GM18873 (cell line): ENCODE measurements at regions not wholly inside any gene's neighbourhood (a gene's known extent, or its start where the extent isn't known, plus 50 kb on each side); places are given as distances from the start of the nearest gene placed in this dataset.
"Not testable (repeated sequence)": the region's sequence is repeated elsewhere in the genome, so short reads cannot be mapped to it uniquely, and the experiment has no call there.

Source experiments
- ATAC-seq: cut with Tn5 transposase; IDR thresholded peaks from one replicate; pipeline ENCODE4 v1.9.1; 2021; ENCODE audit warnings: mild to moderate bottlenecking, moderate library complexity, moderate number of reproducible peaks; ENCODE audit not compliant: unreplicated experiment, low FRiP score

GRCh38 chr2:4024605-4025004 is 321.2 kb downstream of the DCDC2C start:
- no peak for ATAC-seq

GRCh38 chr2:4029081-4029480 is 325.7 kb downstream of the DCDC2C start:
- ATAC-seq = no peak

- no peak for ATAC-seq
Observed at GRCh38 chr2:4039896-4040295, 336.5 kb downstream of the DCDC2C start.

- ATAC-seq = no peak
Observed at GRCh38 chr2:4047961-4048891, 344.9 kb downstream of the DCDC2C start.

GRCh38 chr2:4049463-4049862 is 346.1 kb downstream of the DCDC2C start:
- ATAC-seq = no peak

- no peak for ATAC-seq
Observed at GRCh38 chr2:4053769-4054493, 350.6 kb downstream of the DCDC2C start.

- no peak for ATAC-seq
Observed at GRCh38 chr2:4066217-4066616, 362.8 kb downstream of the DCDC2C start.

- no peak for ATAC-seq
Observed at GRCh38 chr2:4073026-4073569, 369.7 kb downstream of the DCDC2C start.

GRCh38 chr2:4077017-4077416 is 373.6 kb downstream of the DCDC2C start:
- no peak for ATAC-seq

- ATAC-seq = no peak
Observed at GRCh38 chr2:4085186-4085585, 381.8 kb downstream of the DCDC2C start.

GRCh38 chr2:4090668-4091630 is 387.6 kb downstream of the DCDC2C start:
- no peak for ATAC-seq

GRCh38 chr2:4091869-4092268 is 388.5 kb downstream of the DCDC2C start:
- ATAC-seq = no peak

- no peak for ATAC-seq
Observed at GRCh38 chr2:4094743-4095142, 391.4 kb downstream of the DCDC2C start.

- ATAC-seq = no peak
Observed at GRCh38 chr2:4096978-4097766, 393.8 kb downstream of the DCDC2C start.

GRCh38 chr2:4098137-4098536 is 394.8 kb downstream of the DCDC2C start:
- no peak for ATAC-seq

- ATAC-seq = no peak
Observed at GRCh38 chr2:4101936-4102335, 398.6 kb downstream of the DCDC2C start.

GRCh38 chr2:4107179-4107578 is 403.8 kb downstream of the DCDC2C start:
- ATAC-seq = no peak

GRCh38 chr2:4110273-4110672 is 406.9 kb downstream of the DCDC2C start:
- no peak for ATAC-seq

GRCh38 chr2:4115435-4115834 is 412.1 kb downstream of the DCDC2C start:
- ATAC-seq = not testable (repeated sequence)
